Ovary (tissue), 3 donors: ENCODE measurements at regions not wholly inside any gene's neighbourhood (a gene's known extent, or its start where the extent isn't known, plus 50 kb on each side); places are given as distances from the start of the nearest gene placed in this dataset.

Experiments used
- CTCF ChIP-seq, 3 donors: fragments of 450-650 bp in 2 of 3; fragments of 200-600 bp in 1 of 3; IDR thresholded peaks; one replicate each; pipeline versions ENCODE4 v1.5.1 to v1.8.0; 2016 to 2022; ENCODE audit warnings: antibody characterized with exemption in 3 of 3, mild to moderate bottlenecking in 1 of 3
- POLR2A ChIP-seq: fragments of 450-650 bp; IDR thresholded peaks from one replicate; pipeline ENCODE4 v1.6.1; 2017; ENCODE audit warnings: antibody characterized with exemption, mild to moderate bottlenecking, moderate library complexity
- donor health status: DM: no; HTN: no; CAD: no.

GRCh38 chr5:126271141-126271540, 152.1 kb upstream of the GRAMD2B start:
- TF ChIP-seq CTCF (IDR thresholded peaks at IDR 0.05) (no peak), POLR2A (no peak)
